ENCODE measurements at regions not wholly inside any gene's neighbourhood (a gene's known extent, or its start where the extent isn't known, plus 50 kb on each side); places are given as distances from the start of the nearest gene placed in this dataset.

- TF ChIP-seq MAX (IDR thresholded peaks at IDR 0.05) (no peak), CREB1 (IDR thresholded peaks at IDR 0.05; ENCODE audit: low read depth) (no peak), RAD21 (IDR thresholded peaks at IDR 0.05; ENCODE audit: low read depth) (no peak)
Observed at GRCh38 chr5:143892908-143893307, 80.9 kb downstream of the HMHB1 start.

Data from Ishikawa (cell line).